ENCODE measurements at regions not wholly inside any gene's neighbourhood (a gene's known extent, or its start where the extent isn't known, plus 50 kb on each side); places are given as distances from the start of the nearest gene placed in this dataset.

- ChIA-PET CTCF (interaction anchor here (0.6 kb wide), 1 partner anchor 295 kb away, joined by 4 read pairs; no protein-coding TSS in a partner anchor), POLR2A (ENCODE audit: low non-redundant PET) (no interaction called here)
- DNase-seq (ENCODE audit: low spot score) = no peak
Measured at GRCh38 chr3:72381584-72381983, 466.7 kb downstream of the SHQ1 start.

GRCh38 chr3:72380711-72381493 lies 467.3 kb downstream of the SHQ1 start:
- TF ChIP-seq CTCF (conservative IDR thresholded peaks at IDR 0.05; ENCODE audit: low read depth) = no peak
- ChIA-PET POLR2A (ENCODE audit: low non-redundant PET) (no interaction called here), CTCF (interaction anchor here (0.6 to 0.7 kb wide), 2 partner anchors 296 to 898 kb away, joined by 3 to 4 read pairs; no protein-coding TSS in a partner anchor)
- DNase-seq (ENCODE audit: low spot score) = no peak
- peak overlapping the region; percentile 67 for H3K27ac ChIP-seq

More at GRCh38 chr3:72381584-72381983, 466.7 kb downstream of the SHQ1 start:
- TF ChIP-seq CTCF (conservative IDR thresholded peaks at IDR 0.05; ENCODE audit: low read depth) = no peak
- no peak overlapping the region for H3K27ac ChIP-seq

- ChIA-PET CTCF (interaction anchor here (0.7 kb wide), 1 partner anchor 897 kb away, joined by 3 read pairs; no protein-coding TSS in a partner anchor), POLR2A (ENCODE audit: low non-redundant PET) (no interaction called here)
- no peak for TF ChIP-seq CTCF (conservative IDR thresholded peaks at IDR 0.05; ENCODE audit: low read depth)
- peak overlapping the region; percentile 67 for H3K27ac ChIP-seq
- peak; percentile 38 for DNase-seq (ENCODE audit: low spot score)
Measured at GRCh38 chr3:72380193-72380592, 468.1 kb downstream of the SHQ1 start.

GRCh38 chr3:72379500-72380187 lies 468.6 kb downstream of the SHQ1 start:
- ChIA-PET POLR2A (ENCODE audit: low non-redundant PET) (no interaction called here), CTCF (interaction anchor here (0.7 kb wide), 1 partner anchor 897 kb away, joined by 3 read pairs; no protein-coding TSS in a partner anchor)
- no peak for TF ChIP-seq CTCF (conservative IDR thresholded peaks at IDR 0.05; ENCODE audit: low read depth)
- no peak for DNase-seq (ENCODE audit: low spot score)
- H3K27ac ChIP-seq = no peak overlapping the region

- POLR2A ChIA-PET (ENCODE audit: low non-redundant PET) = no interaction called here
- TF ChIP-seq CTCF (conservative IDR thresholded peaks at IDR 0.05; ENCODE audit: low read depth) = no peak
- no peak overlapping the region for H3K27ac ChIP-seq
- CTCF ChIA-PET = no interaction called here
- DNase-seq (ENCODE audit: low spot score) = no peak
Measured at GRCh38 chr3:72378287-72378686, 470.0 kb downstream of the SHQ1 start.

- ChIA-PET CTCF (interaction anchor here (0.6 kb wide), 1 partner anchor 283 kb away, joined by 4 read pairs; no protein-coding TSS in a partner anchor), POLR2A (ENCODE audit: low non-redundant PET) (no interaction called here)
- TF ChIP-seq CTCF (conservative IDR thresholded peaks at IDR 0.05; ENCODE audit: low read depth) = no peak
- no peak for DNase-seq (ENCODE audit: low spot score)
- no peak overlapping the region for H3K27ac ChIP-seq
Measured at GRCh38 chr3:72376956-72377710, 471.1 kb downstream of the SHQ1 start.
